Loucy (cell line): ENCODE measurements at regions not wholly inside any gene's neighbourhood (a gene's known extent, or its start where the extent isn't known, plus 50 kb on each side); places are given as distances from the start of the nearest gene placed in this dataset.

ENCODE experiments used
- H2AFZ ChIP-seq: fragments of 200-600 bp; sonication (generic); 2 replicates; pipeline ENCODE4 v1.6.0; 2016; ENCODE audit warnings: antibody characterized with exemption, mild to moderate bottlenecking, low read length, moderate library complexity
- H3F3A ChIP-seq: fragments of 200-600 bp; 2 replicates; pipeline ENCODE4 v1.6.0; 2016; ENCODE audit warnings: antibody characterized with exemption, low read depth, mild to moderate bottlenecking
- H3K27me3 ChIP-seq: fragments of 200-600 bp; sonication (generic); 2 replicates; pipeline ENCODE4 v1.6.1; 2014; ENCODE audit warnings: low read length, mild to moderate bottlenecking; ENCODE audit not compliant: insufficient read depth, poor library complexity, severe bottlenecking
- H3K36me3 ChIP-seq: fragments of 200-600 bp; sonication (generic); 2 replicates; pipeline ENCODE4 v1.6.1; 2016; ENCODE audit warnings: low read length; ENCODE audit not compliant: insufficient read depth
- H3K4me1 ChIP-seq: fragments of 200-600 bp; sonication (generic); 2 replicates; pipeline ENCODE4 v1.5.1; 2014; ENCODE audit warnings: low read length, mild to moderate bottlenecking; ENCODE audit not compliant: insufficient read depth, poor library complexity, severe bottlenecking
- H3K4me2 ChIP-seq: fragments of 200-600 bp; sonication (generic); 2 replicates; pipeline ENCODE4 v1.6.0; 2014; ENCODE audit warnings: antibody characterized with exemption, low read length, low read depth, mild to moderate bottlenecking; ENCODE audit not compliant: poor library complexity, severe bottlenecking
- H3K4me3 ChIP-seq: fragments of 200-600 bp; sonication (generic); 2 replicates; pipeline ENCODE4 v1.5.1; 2014; ENCODE audit warnings: low read length, mild to moderate bottlenecking, mixed read lengths; ENCODE audit not compliant: poor library complexity, severe bottlenecking
- H3K79me2 ChIP-seq: fragments of 200-600 bp; sonication (generic); 2 replicates; pipeline ENCODE4 v1.6.1; 2014; ENCODE audit warnings: low read length; ENCODE audit not compliant: insufficient read depth
- H3K9ac ChIP-seq: fragments of 200-600 bp; sonication (generic); 2 replicates; pipeline ENCODE4 v1.6.0; 2014; ENCODE audit warnings: mild to moderate bottlenecking, low read depth, low read length, moderate library complexity; ENCODE audit not compliant: poor library complexity, severe bottlenecking
- H3K9me2 ChIP-seq: fragments of 200-600 bp; sonication (generic); replicated peaks from 2 replicates; pipeline ENCODE4 v1.6.1; 2016; ENCODE audit warnings: low read depth, low read length, mixed read lengths
- H3K9me3 ChIP-seq: fragments of 200-600 bp; sonication (generic); 2 replicates; pipeline ENCODE4 v1.6.1; 2014; ENCODE audit warnings: mild to moderate bottlenecking, antibody characterized with exemption, low read length, low read depth; ENCODE audit not compliant: insufficient read depth
- H4K20me1 ChIP-seq: fragments of 200-600 bp; sonication (generic); 2 replicates; pipeline ENCODE4 v1.6.0; 2014; ENCODE audit warnings: antibody characterized with exemption, low read length, mild to moderate bottlenecking; ENCODE audit not compliant: insufficient read depth, poor library complexity, severe bottlenecking
- CTCF ChIP-seq: fragments of 200-600 bp; sonication (generic); conservative IDR thresholded peaks from 2 replicates; pipeline ENCODE4 v1.5.1; 2014; ENCODE audit warnings: mild to moderate bottlenecking, antibody characterized with exemption, low read length
- EZH2phosphoT487 ChIP-seq: fragments of 200-600 bp; IDR thresholded peaks from 2 replicates; pipeline ENCODE4 v1.6.1; 2018; ENCODE audit warnings: antibody characterized with exemption, mild to moderate bottlenecking, moderate library complexity, borderline replicate concordance

GRCh38 chr15:39326306-39326975 lies 254.4 kb upstream of the THBS1 start:
- H3K4me3 ChIP-seq: no peak overlapping the region
- H3K79me2 ChIP-seq: no peaks in the 10 kb centered on the region
- H3K4me2 ChIP-seq: no peak overlapping the region
- H3K9me2 ChIP-seq: no peaks in the 10 kb centered on the region
- no peaks in the 10 kb centered on the region for H4K20me1 ChIP-seq
- no peak overlapping the region for H2AFZ ChIP-seq
- H3K9ac ChIP-seq: no peak overlapping the region
- H3K27me3 ChIP-seq: no peaks in the 10 kb centered on the region
- no peaks in the 10 kb centered on the region for H3K36me3 ChIP-seq
- no peaks in the 10 kb centered on the region for H3F3A ChIP-seq
- no peaks in the 10 kb centered on the region for H3K9me3 ChIP-seq
- H3K4me1 ChIP-seq: no peaks in the 10 kb centered on the region
- TF ChIP-seq CTCF (no peak), EZH2phosphoT487 (no peak)

- Histone ChIP-seq H3K27me3 (no peaks in the 10 kb centered on the region), H3K36me3 (no peaks in the 10 kb centered on the region), H3K4me3 (no peak overlapping the region), H2AFZ (no peak overlapping the region), H3K9ac (no peak overlapping the region), H3K4me2 (no peak overlapping the region), H3K4me1 (no peaks in the 10 kb centered on the region), H3K9me3 (no peaks in the 10 kb centered on the region), H3K9me2 (no peaks in the 10 kb centered on the region), H3K79me2 (no peaks in the 10 kb centered on the region), H4K20me1 (no peaks in the 10 kb centered on the region), H3F3A (no peaks in the 10 kb centered on the region)
- no peak for TF ChIP-seq EZH2phosphoT487
- TF ChIP-seq CTCF: no peak
These were observed 253.7 kb upstream of the THBS1 start for GRCh38 chr15:39327005-39327730.

GRCh38 chr15:39330061-39330460 lies 250.8 kb upstream of the THBS1 start:
- Histone ChIP-seq H3K9ac (no peak overlapping the region), H3K9me3 (no peaks in the 10 kb centered on the region), H2AFZ (no peak overlapping the region), H3K4me2 (no peak overlapping the region), H4K20me1 (no peaks in the 10 kb centered on the region), H3K36me3 (no peaks in the 10 kb centered on the region), H3K79me2 (no peaks in the 10 kb centered on the region), H3K9me2 (no peaks in the 10 kb centered on the region), H3K27me3 (no peaks in the 10 kb centered on the region), H3K4me1 (no peaks in the 10 kb centered on the region), H3K4me3 (no peak overlapping the region), H3F3A (no peaks in the 10 kb centered on the region)
- TF ChIP-seq EZH2phosphoT487: no peak
- TF ChIP-seq CTCF: no peak
